Esophagus (tissue), 2 donors: ENCODE measurements at regions not wholly inside any gene's neighbourhood (a gene's known extent, or its start where the extent isn't known, plus 50 kb on each side); places are given as distances from the start of the nearest gene placed in this dataset.

Experiments
- H3K27ac ChIP-seq, 2 donors: one replicate each; pipeline ENCODE4 v1.5.1; 2013; ENCODE audit warnings: low read depth in 2 of 2, mild to moderate bottlenecking in 2 of 2, inconsistent platforms in 1 of 2, low read length in 1 of 2, moderate library complexity in 1 of 2
- H3K27me3 ChIP-seq, 2 donors: one replicate each; pipeline ENCODE4 v1.6.1; 2013; ENCODE audit warnings: low read length in 2 of 2, control low read depth in 1 of 2, mild to moderate bottlenecking in 1 of 2; ENCODE audit not compliant: insufficient read depth in 2 of 2, control insufficient read depth in 1 of 2
- H3K36me3 ChIP-seq, 2 donors: one replicate each; pipeline ENCODE4 v1.6.1; 2013; ENCODE audit warnings: low read length in 1 of 2; ENCODE audit not compliant: control insufficient read depth in 2 of 2, insufficient read depth in 2 of 2
- H3K4me1 ChIP-seq, 2 donors: one replicate each; pipeline ENCODE4 v1.6.1; 2013; ENCODE audit warnings: low read length in 1 of 2; ENCODE audit not compliant: control insufficient read depth in 2 of 2, insufficient read depth in 2 of 2
- H3K4me3 ChIP-seq, 2 donors: one replicate each; pipeline ENCODE4 v1.5.1; 2013; ENCODE audit warnings: low read length in 2 of 2, mild to moderate bottlenecking in 2 of 2, low read depth in 1 of 2, moderate library complexity in 1 of 2
- H3K9me3 ChIP-seq, 2 donors: one replicate each; pipeline ENCODE4 v1.6.1; 2013; ENCODE audit warnings: mild to moderate bottlenecking in 2 of 2, low read depth in 1 of 2, low read length in 1 of 2, moderate library complexity in 1 of 2; ENCODE audit not compliant: control insufficient read depth in 2 of 2, insufficient read depth in 1 of 2
- WGBS, 2 donors: extraction: QIAGEN DNeasy Blood & Tissue Kit; methylation state at CpG; one replicate each; pipeline ENCODE4 v1.1.7; 2013; 5-methylcytosine and 5-hydroxymethylcytosine counted together
- donor health status: healthy with polysubstance abuse.
- donor health status: Bipolar disorder and iron deficiency.

DNA sequence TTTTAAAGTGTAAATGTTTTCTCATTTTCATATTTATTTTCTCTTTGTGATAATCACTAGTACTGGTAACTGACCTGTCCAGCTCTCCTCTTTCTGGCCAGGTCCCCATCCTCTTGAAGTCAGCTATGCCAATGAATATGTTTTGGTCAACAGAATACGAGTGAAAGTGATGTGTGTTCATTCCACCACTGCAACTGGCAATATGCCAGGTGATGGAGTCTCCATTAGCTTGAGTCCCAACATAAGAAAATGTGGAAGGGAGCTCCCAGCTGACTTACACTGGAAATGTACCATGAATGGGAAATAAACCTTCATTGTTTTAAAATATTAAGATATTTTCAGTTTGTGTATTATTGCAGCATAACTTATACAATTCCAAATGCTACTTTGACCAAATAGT is 75.8 kb downstream of the CCDC34 start:
- no peaks in the 10 kb centered on the region for H3K9me3 ChIP-seq
- H3K4me1 ChIP-seq: no peaks in the 10 kb centered on the region
- no peaks in the 10 kb centered on the region for H3K36me3 ChIP-seq
- no peak overlapping the region for H3K4me3 ChIP-seq
- WGBS, 2 donors: 57 to 66% methylated on average over 1 of the region's 1 CpG
- H3K27me3 ChIP-seq: no peaks in the 10 kb centered on the region
- H3K27ac ChIP-seq: no peak overlapping the region

DNA sequence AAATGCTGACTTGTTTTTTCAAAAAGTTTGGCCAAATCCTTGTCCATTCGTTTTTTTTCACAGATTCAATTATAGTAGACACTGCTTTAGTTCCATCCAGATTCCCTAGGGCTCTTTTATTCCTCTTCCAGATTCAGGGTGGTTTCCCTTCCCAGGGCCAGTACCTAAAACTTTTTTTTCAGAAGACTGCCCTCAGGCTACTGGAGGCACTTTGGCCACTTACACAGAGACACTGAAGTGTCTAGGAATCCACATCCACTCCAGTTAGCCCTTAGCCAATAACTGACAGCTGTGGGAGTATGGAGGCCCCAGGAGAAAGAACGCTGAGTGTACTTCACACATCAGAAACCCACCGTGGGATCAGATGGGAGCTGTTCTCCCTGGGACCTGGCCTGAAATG is 77.3 kb downstream of the CCDC34 start:
- no peaks in the 10 kb centered on the region for H3K27me3 ChIP-seq
- H3K27ac ChIP-seq: no peak overlapping the region
- H3K36me3 ChIP-seq: no peaks in the 10 kb centered on the region
- WGBS, 2 donors: 60 to 80% methylated on average over 3 of the region's 3 CpGs
- no peaks in the 10 kb centered on the region for H3K9me3 ChIP-seq
- H3K4me3 ChIP-seq: no peak overlapping the region
- H3K4me1 ChIP-seq: no peaks in the 10 kb centered on the region

DNA sequence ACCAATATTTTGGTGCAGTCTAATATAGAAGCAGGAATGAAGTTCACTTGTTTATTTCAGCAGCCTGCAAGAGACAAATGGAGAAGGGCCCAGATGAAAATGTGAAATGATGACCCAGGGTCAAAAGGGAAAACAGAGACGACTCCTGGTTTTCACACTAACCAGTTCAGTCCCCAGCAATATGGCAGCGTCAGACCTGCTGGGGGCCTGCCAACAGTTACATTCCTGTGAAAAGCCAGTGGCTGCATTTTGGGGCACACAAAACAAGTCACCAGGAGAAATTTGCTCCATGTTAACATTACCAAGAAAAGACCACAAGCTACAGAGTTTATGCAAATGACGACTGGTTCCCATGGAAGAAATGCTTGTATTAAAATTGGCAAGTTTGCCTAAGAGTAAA is 80.2 kb downstream of the CCDC34 start:
- H3K27ac ChIP-seq: no peak overlapping the region
- WGBS, 2 donors: 58 to 62% methylated on average over 3 of the region's 3 CpGs
- H3K9me3 ChIP-seq: no peaks in the 10 kb centered on the region
- H3K4me1 ChIP-seq: no peaks in the 10 kb centered on the region
- H3K36me3 ChIP-seq: no peaks in the 10 kb centered on the region
- H3K4me3 ChIP-seq: no peak overlapping the region
- no peaks in the 10 kb centered on the region for H3K27me3 ChIP-seq

DNA sequence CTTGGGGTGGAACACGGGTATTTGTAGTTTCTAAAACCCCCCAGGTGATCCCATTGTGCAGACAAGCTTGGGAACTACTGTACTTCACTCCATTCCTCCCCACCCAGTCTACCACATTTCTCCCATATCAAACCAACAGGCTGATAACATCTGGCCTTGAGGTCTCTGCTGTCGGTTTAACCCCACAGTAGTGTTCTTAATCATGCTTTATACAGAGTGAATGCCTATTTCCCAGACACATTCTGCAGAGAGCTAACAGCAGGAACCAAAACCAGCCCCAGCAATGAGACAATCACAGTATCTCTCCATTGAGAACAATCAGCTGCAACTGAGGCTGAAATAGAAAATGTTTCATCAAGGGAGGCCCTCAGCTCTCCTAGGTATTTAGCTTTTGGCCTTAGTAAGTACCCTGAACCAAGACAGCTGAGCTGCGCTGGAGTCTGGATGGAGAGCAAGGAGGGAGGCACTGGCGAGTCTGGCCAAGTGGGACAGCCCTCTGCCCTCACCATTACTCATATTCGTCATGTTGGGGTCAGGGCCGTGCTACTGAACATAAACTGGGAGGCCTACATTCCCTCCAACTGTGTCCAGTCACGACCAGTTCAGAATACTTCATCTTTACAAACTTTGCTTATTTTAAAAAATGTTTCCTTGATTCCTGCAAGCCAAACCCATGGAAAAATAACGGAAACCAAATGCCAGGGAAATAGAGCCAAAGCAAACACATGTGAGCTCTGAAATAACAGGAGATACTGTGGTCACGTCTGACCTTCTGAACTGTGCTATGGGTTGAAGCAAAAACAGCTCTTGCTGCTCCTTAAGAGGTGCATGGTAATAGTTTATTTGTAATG is 81.0 kb downstream of the CCDC34 start:
- no peaks in the 10 kb centered on the region for H3K9me3 ChIP-seq
- no peaks in the 10 kb centered on the region for H3K36me3 ChIP-seq
- 45 to 48% methylated on average over 9 of the region's 9 CpGs for WGBS, 2 donors
- no peaks in the 10 kb centered on the region for H3K27me3 ChIP-seq
- no peak overlapping the region for H3K4me3 ChIP-seq
- H3K4me1 ChIP-seq: no peaks in the 10 kb centered on the region
- H3K27ac ChIP-seq: no peak overlapping the region

DNA sequence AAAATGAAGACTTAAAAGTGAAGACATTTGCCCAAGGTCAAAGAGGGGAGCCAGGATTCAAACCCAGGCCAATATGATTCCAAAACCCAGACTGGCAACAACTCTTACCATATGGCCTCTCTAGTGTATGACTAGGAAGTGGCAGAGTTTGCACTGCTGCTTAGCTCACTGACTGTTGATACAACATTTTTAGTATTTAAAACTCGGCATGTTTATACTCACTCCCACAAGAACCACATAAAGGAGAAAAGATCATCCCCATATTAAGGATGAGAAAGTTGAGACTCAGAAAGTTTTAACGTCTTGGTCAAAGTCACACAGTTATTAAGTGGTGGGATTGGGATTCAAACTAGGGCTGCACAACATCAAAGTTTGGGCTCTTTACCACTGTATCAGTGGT is 81.7 kb downstream of the CCDC34 start:
- Histone ChIP-seq H3K9me3 (no peaks in the 10 kb centered on the region), H3K27me3 (no peaks in the 10 kb centered on the region), H3K4me1 (no peaks in the 10 kb centered on the region), H3K36me3 (no peaks in the 10 kb centered on the region), H3K4me3 (no peak overlapping the region), H3K27ac (no peak overlapping the region)
- WGBS, 2 donors: 83 to 86% methylated on average over 2 of the region's 2 CpGs

DNA sequence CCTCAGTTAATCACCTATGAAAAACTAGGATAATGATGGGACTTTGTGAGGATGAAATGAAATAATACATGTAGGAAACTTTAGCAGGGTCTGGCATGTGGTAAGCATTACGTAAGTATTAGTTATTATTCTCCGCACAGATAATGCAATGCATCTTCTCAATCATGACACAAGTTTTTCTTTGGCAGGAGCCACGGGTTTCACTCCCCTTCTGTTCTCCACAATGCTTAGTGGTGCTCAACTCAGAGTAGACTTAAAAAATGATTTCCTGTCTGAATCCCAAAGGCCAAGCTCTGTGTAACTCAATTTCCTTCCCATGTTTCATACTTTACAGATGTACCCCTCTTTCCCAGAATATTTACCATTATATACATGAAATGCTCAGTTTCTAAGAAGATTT is 82.9 kb downstream of the CCDC34 start:
- Histone ChIP-seq H3K9me3 (no peaks in the 10 kb centered on the region), H3K4me1 (no peaks in the 10 kb centered on the region), H3K4me3 (no peak overlapping the region), H3K27ac (no peak overlapping the region), H3K36me3 (no peaks in the 10 kb centered on the region), H3K27me3 (no peaks in the 10 kb centered on the region)
- WGBS, 2 donors: 79 to 82% methylated on average over 3 of the region's 3 CpGs

DNA sequence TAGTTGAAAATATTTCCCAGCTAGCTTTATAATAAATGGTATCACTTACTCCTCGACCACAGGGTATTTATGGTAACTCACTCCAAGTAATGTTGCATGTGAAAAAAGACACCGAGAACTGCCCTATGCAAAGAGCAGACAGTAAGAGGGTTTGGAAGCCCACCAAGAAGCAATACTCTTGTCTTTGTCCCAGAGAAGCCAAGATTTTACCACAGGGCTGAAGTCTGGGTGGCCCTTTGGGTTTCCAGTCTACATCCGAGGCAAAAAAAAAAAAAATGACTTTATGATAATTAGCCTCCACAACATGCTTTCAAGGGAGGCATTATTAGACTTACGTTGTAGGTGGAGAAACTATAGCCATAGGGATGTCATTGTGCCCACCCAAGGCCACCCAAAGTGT is 83.6 kb downstream of the CCDC34 start:
- Histone ChIP-seq H3K27ac (no peak overlapping the region), H3K9me3 (no peaks in the 10 kb centered on the region), H3K36me3 (no peaks in the 10 kb centered on the region), H3K4me3 (no peak overlapping the region), H3K4me1 (no peaks in the 10 kb centered on the region), H3K27me3 (no peaks in the 10 kb centered on the region)
- 62 to 83% methylated on average over 4 of the region's 4 CpGs for WGBS, 2 donors

DNA sequence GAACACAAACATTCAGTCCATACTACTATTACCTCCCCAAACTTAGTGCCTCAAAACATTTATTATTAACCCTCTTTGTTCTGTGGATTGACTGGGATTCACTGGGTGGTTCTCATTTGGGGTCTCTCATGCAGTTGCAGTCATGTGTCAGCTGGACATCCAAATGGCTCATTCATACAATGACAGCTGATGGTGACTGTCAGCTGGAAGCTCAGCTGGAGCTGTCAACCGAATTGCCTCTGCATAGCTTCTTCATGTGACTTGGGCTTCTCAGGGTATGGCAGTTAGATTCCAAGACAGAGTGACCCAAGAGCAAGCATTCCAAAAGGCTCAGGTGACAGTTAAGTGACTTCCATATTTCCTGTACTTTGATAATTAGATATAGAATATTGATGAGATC is 85.2 kb downstream of the CCDC34 start:
- Histone ChIP-seq H3K36me3 (no peaks in the 10 kb centered on the region), H3K27me3 (no peaks in the 10 kb centered on the region), H3K9me3 (no peaks in the 10 kb centered on the region), H3K27ac (no peak overlapping the region), H3K4me3 (no peak overlapping the region), H3K4me1 (no peaks in the 10 kb centered on the region)
- WGBS, 2 donors: 86 to 87% methylated on average over 1 of the region's 1 CpG

DNA sequence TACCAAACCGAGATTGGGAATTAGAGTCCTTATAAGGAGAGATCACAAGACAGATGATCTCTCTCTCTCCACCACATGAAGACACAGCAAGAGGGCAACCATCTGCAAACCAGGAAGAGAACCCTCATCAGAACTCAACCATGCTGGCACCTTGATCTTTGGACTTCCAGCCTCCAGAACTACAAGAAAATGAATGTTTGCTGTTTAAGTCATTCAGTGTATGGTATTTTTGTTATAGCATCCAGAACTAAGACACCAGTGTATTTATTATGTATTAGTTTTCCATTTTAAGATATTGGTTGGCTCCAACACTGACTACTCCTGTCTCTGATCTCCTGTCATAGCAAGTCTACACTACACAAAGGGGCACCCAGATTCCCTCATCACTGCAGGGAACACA is 86.9 kb downstream of the CCDC34 start:
- Histone ChIP-seq H3K4me1 (no peaks in the 10 kb centered on the region), H3K27me3 (no peaks in the 10 kb centered on the region), H3K36me3 (no peaks in the 10 kb centered on the region), H3K4me3 (no peak overlapping the region), H3K9me3 (no peaks in the 10 kb centered on the region), H3K27ac (no peak overlapping the region)
- 82 to 91% methylated on average over 1 of the region's 1 CpG for WGBS, 2 donors

DNA sequence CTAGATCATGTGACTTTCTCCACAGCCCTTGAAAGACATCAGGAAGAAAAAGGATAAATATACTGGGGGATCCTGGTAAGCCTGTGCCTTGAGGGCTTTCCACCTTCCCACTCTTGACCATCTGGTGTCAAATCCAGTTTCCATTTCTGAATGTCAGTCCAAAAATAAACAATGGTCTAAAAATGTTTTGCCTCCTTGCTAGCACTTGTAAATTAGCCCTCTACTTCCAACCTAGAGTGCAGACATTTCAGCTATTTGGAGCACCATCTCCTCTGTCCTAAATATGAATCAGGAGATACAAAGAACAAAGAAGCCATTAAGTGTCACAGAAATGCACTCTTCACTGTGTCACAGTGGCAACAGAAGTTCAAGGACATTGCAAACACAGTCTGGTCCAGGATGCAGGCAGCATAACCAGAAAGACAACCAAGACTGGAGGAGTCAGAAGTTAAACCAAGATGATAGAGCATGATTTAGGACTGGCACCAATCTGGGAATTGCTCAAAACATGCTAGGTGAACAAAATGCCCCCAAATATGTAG is 88.1 kb downstream of the CCDC34 start:
- Histone ChIP-seq H3K27ac (no peak overlapping the region), H3K27me3 (no peaks in the 10 kb centered on the region), H3K9me3 (no peaks in the 10 kb centered on the region), H3K4me3 (no peak overlapping the region), H3K36me3 (no peaks in the 10 kb centered on the region), H3K4me1 (no peaks in the 10 kb centered on the region)
